ENCODE measurements at regions not wholly inside any gene's neighbourhood (a gene's known extent, or its start where the extent isn't known, plus 50 kb on each side); places are given as distances from the start of the nearest gene placed in this dataset.
A peak's percentile ranks its signal among the peaks of the same experiment; 100 is the strongest.

- ATAC-seq (ENCODE audit: low read depth in 2 of 2): no peak
- H3K27me3 Mint-ChIP-seq: peaks cover 27 to 57% (median 47%) of the 10 kb centered on the region in 3 donors
- no peak overlapping the region for H3K27ac Mint-ChIP-seq
- no peaks in the 10 kb centered on the region for H3K36me3 Mint-ChIP-seq
- H3K4me1 Mint-ChIP-seq: no peaks in the 10 kb centered on the region
- H3K9me3 Mint-ChIP-seq: peaks cover 0 to 3% (median 0%) of the 10 kb centered on the region in 7 donors
- no peak for DNase-seq
- no peak overlapping the region for H3K4me3 Mint-ChIP-seq
Observed at GRCh38 chr16:85178006-85178591, 65.8 kb upstream of the CIBAR2 start.

- H3K4me3 Mint-ChIP-seq: no peak overlapping the region
- ATAC-seq (ENCODE audit: low read depth in 2 of 2): no peak
Observed at GRCh38 chr16:85178596-85178995, 66.3 kb upstream of the CIBAR2 start.

GRCh38 chr16:85179344-85180046 lies 67.2 kb upstream of the CIBAR2 start:
- Mint-ChIP-seq H3K9me3 (peaks cover 0 to 13% (median 9%) of the 10 kb centered on the region in 7 donors), H3K27ac (no peak overlapping the region)

More at GRCh38 chr16:85178596-85178995, 66.3 kb upstream of the CIBAR2 start:
- no peaks in the 10 kb centered on the region for H3K4me1 Mint-ChIP-seq
- H3K9me3 Mint-ChIP-seq: peaks cover 0 to 6% (median under 1%) of the 10 kb centered on the region in 7 donors
- DNase-seq: no peak
- peaks cover 22 to 57% (median 44%) of the 10 kb centered on the region in 3 donors for H3K27me3 Mint-ChIP-seq
- H3K36me3 Mint-ChIP-seq: no peaks in the 10 kb centered on the region
- no peak overlapping the region for H3K27ac Mint-ChIP-seq

GRCh38 chr16:85180047-85180826 lies 68.0 kb upstream of the CIBAR2 start:
- H3K36me3 Mint-ChIP-seq: no peaks in the 10 kb centered on the region
- H3K9me3 Mint-ChIP-seq: peaks cover 0 to 21% (median 15%) of the 10 kb centered on the region in 7 donors
- no peak for ATAC-seq (ENCODE audit: low read depth in 2 of 2)
- H3K4me1 Mint-ChIP-seq: no peaks in the 10 kb centered on the region
- H3K27me3 Mint-ChIP-seq: peaks cover 17 to 50% (median 44%) of the 10 kb centered on the region in 3 donors
- no peak overlapping the region for H3K4me3 Mint-ChIP-seq
- no peak overlapping the region for H3K27ac Mint-ChIP-seq
- no peak for DNase-seq

More at GRCh38 chr16:85179344-85180046, 67.2 kb upstream of the CIBAR2 start:
- Mint-ChIP-seq H3K4me3 (peak overlapping the region in 1 of 8 donors; percentile 42), H3K36me3 (no peaks in the 10 kb centered on the region), H3K27me3 (peaks cover 16 to 50% (median 43%) of the 10 kb centered on the region in 3 donors), H3K4me1 (no peaks in the 10 kb centered on the region)
- DNase-seq (no peak), ATAC-seq (ENCODE audit: low read depth in 2 of 2) (no peak)

- no peaks in the 10 kb centered on the region for H3K36me3 Mint-ChIP-seq
- H3K27ac Mint-ChIP-seq: no peak overlapping the region
- H3K4me3 Mint-ChIP-seq: no peak overlapping the region
Observed at GRCh38 chr16:85180827-85181738, 68.8 kb upstream of the CIBAR2 start.

GRCh38 chr16:85181739-85182129 lies 69.5 kb upstream of the CIBAR2 start:
- no peak overlapping the region for H3K27ac Mint-ChIP-seq

More at GRCh38 chr16:85180827-85181738, 68.8 kb upstream of the CIBAR2 start:
- Mint-ChIP-seq H3K27me3 (peaks cover 17 to 49% (median 46%) of the 10 kb centered on the region in 3 donors), H3K9me3 (peaks cover 0 to 25% (median 15%) of the 10 kb centered on the region in 7 donors), H3K4me1 (no peaks in the 10 kb centered on the region)
- ATAC-seq (ENCODE audit: low read depth in 2 of 2) (no peak), DNase-seq (no peak)

GRCh38 chr16:85182286-85182685 lies 70.0 kb upstream of the CIBAR2 start:
- Mint-ChIP-seq H3K27me3 (peaks cover 14 to 38% (median 34%) of the 10 kb centered on the region in 3 donors), H3K27ac (no peak overlapping the region), H3K9me3 (peaks cover 0 to 28% (median 15%) of the 10 kb centered on the region in 7 donors), H3K4me1 (no peaks in the 10 kb centered on the region), H3K36me3 (no peaks in the 10 kb centered on the region), H3K4me3 (no peak overlapping the region)
- no peak for DNase-seq
- ATAC-seq (ENCODE audit: low read depth in 2 of 2): no peak

More at GRCh38 chr16:85181739-85182129, 69.5 kb upstream of the CIBAR2 start:
- H3K9me3 Mint-ChIP-seq: peaks cover 0 to 28% (median 15%) of the 10 kb centered on the region in 7 donors
- H3K36me3 Mint-ChIP-seq: no peaks in the 10 kb centered on the region
- ATAC-seq (ENCODE audit: low read depth in 2 of 2): no peak
- no peaks in the 10 kb centered on the region for H3K4me1 Mint-ChIP-seq
- no peak overlapping the region for H3K4me3 Mint-ChIP-seq
- H3K27me3 Mint-ChIP-seq: peaks cover 17 to 44% (median 40%) of the 10 kb centered on the region in 3 donors
- no peak for DNase-seq

- H3K9me3 Mint-ChIP-seq: peaks cover 0 to 28% (median 15%) of the 10 kb centered on the region in 7 donors
- H3K4me3 Mint-ChIP-seq: no peak overlapping the region
- H3K4me1 Mint-ChIP-seq: no peaks in the 10 kb centered on the region
- H3K36me3 Mint-ChIP-seq: no peaks in the 10 kb centered on the region
- H3K27ac Mint-ChIP-seq: peak overlapping the region in 1 of 6 donors; percentile 78
- peaks cover 9 to 34% (median 29%) of the 10 kb centered on the region in 3 donors for H3K27me3 Mint-ChIP-seq
- ATAC-seq (ENCODE audit: low read depth in 2 of 2): no peak
- no peak for DNase-seq
Observed at GRCh38 chr16:85182774-85183173, 70.5 kb upstream of the CIBAR2 start.

- H3K27ac Mint-ChIP-seq: no peak overlapping the region
- peak overlapping the region in 1 of 8 donors; percentile 39 for H3K4me3 Mint-ChIP-seq
- peaks cover 0 to 33% (median 16%) of the 10 kb centered on the region in 7 donors for H3K9me3 Mint-ChIP-seq
- DNase-seq (no peak), ATAC-seq (ENCODE audit: low read depth in 2 of 2) (no peak)
- H3K27me3 Mint-ChIP-seq: peaks cover 9 to 34% (median 23%) of the 10 kb centered on the region in 3 donors
- H3K4me1 Mint-ChIP-seq: no peaks in the 10 kb centered on the region
- H3K36me3 Mint-ChIP-seq: no peaks in the 10 kb centered on the region
Observed at GRCh38 chr16:85183564-85183963, 71.3 kb upstream of the CIBAR2 start.

- Mint-ChIP-seq H3K27ac (no peak overlapping the region), H3K9me3 (peaks cover 5 to 39% (median 22%) of the 10 kb centered on the region in 7 donors), H3K4me1 (no peaks in the 10 kb centered on the region), H3K4me3 (no peak overlapping the region), H3K27me3 (peaks cover 9 to 34% (median 31%) of the 10 kb centered on the region in 3 donors), H3K36me3 (peaks cover 0 to 8% of the 10 kb centered on the region in 2 donors)
- no peak for DNase-seq
- ATAC-seq (ENCODE audit: low read depth in 2 of 2): no peak
Observed at GRCh38 chr16:85184404-85184803, 72.1 kb upstream of the CIBAR2 start.

- H3K36me3 Mint-ChIP-seq: peaks cover 0 to 8% of the 10 kb centered on the region in 2 donors
- ATAC-seq (ENCODE audit: low read depth in 2 of 2) (no peak), DNase-seq (no peak)
- H3K4me1 Mint-ChIP-seq: no peaks in the 10 kb centered on the region
- peak overlapping the region in 1 of 8 donors; percentile 47 for H3K4me3 Mint-ChIP-seq
- H3K9me3 Mint-ChIP-seq: peaks cover 5 to 48% (median 32%) of the 10 kb centered on the region in 7 donors
- H3K27ac Mint-ChIP-seq: no peak overlapping the region
- H3K27me3 Mint-ChIP-seq: peaks cover 9 to 41% (median 31%) of the 10 kb centered on the region in 3 donors
Observed at GRCh38 chr16:85185303-85186100, 73.2 kb upstream of the CIBAR2 start.

- Mint-ChIP-seq H3K27me3 (peaks cover 10 to 41% (median 31%) of the 10 kb centered on the region in 3 donors), H3K4me3 (no peak overlapping the region), H3K36me3 (peaks cover 0 to 8% of the 10 kb centered on the region in 2 donors), H3K4me1 (no peaks in the 10 kb centered on the region), H3K9me3 (peaks cover 5 to 52% (median 34%) of the 10 kb centered on the region in 7 donors), H3K27ac (no peak overlapping the region)
- DNase-seq (no peak), ATAC-seq (ENCODE audit: low read depth in 2 of 2) (no peak)
Observed at GRCh38 chr16:85187002-85187401, 74.7 kb upstream of the CIBAR2 start.

All from naive B cell (primary cell).